WERI-Rb-1 (cell line): ENCODE measurements at regions not wholly inside any gene's neighbourhood (a gene's known extent, or its start where the extent isn't known, plus 50 kb on each side); places are given as distances from the start of the nearest gene placed in this dataset.
"Not testable (repeated sequence)": the region's sequence is repeated elsewhere in the genome, so short reads cannot be mapped to it uniquely, and the experiment has no call there.

Experiments
- DNase-seq: peaks from one replicate; pipeline ENCODE4 v3.0.0-alpha.2; 2020
- H3K27ac ChIP-seq: fragments of 250-450 bp; sonication (Bioruptor Pico); 2 replicates; pipeline ENCODE4 v1.5.1; 2020; ENCODE audit warnings: mild to moderate bottlenecking, moderate library complexity
- H3K27me3 ChIP-seq: fragments of 250-450 bp; sonication (Bioruptor Pico); 2 replicates; pipeline ENCODE4 v1.5.1; 2021; ENCODE audit warnings: mild to moderate bottlenecking, low read depth, moderate library complexity; ENCODE audit not compliant: insufficient read depth, severe bottlenecking
- H3K36me3 ChIP-seq: fragments of 250-450 bp; sonication (Bioruptor Pico); 2 replicates; pipeline ENCODE4 v1.5.1; 2020; ENCODE audit warnings: mild to moderate bottlenecking, moderate library complexity
- H3K4me3 ChIP-seq: 2 replicates; pipeline ENCODE4 v1.5.1; 2011; ENCODE audit warnings: low read depth, mild to moderate bottlenecking, control low read depth, low read length
- H3K9me3 ChIP-seq: fragments of 250-450 bp; sonication (Bioruptor Pico); 2 replicates; pipeline ENCODE4 v1.5.1; 2021; ENCODE audit warnings: mild to moderate bottlenecking, moderate library complexity; ENCODE audit not compliant: severe bottlenecking
- CTCF ChIP-seq: IDR thresholded peaks from 2 replicates; pipeline ENCODE4 v1.5.1; 2011; ENCODE audit warnings: low read depth, mild to moderate bottlenecking, control low read depth, inconsistent platforms, low read length

DNA sequence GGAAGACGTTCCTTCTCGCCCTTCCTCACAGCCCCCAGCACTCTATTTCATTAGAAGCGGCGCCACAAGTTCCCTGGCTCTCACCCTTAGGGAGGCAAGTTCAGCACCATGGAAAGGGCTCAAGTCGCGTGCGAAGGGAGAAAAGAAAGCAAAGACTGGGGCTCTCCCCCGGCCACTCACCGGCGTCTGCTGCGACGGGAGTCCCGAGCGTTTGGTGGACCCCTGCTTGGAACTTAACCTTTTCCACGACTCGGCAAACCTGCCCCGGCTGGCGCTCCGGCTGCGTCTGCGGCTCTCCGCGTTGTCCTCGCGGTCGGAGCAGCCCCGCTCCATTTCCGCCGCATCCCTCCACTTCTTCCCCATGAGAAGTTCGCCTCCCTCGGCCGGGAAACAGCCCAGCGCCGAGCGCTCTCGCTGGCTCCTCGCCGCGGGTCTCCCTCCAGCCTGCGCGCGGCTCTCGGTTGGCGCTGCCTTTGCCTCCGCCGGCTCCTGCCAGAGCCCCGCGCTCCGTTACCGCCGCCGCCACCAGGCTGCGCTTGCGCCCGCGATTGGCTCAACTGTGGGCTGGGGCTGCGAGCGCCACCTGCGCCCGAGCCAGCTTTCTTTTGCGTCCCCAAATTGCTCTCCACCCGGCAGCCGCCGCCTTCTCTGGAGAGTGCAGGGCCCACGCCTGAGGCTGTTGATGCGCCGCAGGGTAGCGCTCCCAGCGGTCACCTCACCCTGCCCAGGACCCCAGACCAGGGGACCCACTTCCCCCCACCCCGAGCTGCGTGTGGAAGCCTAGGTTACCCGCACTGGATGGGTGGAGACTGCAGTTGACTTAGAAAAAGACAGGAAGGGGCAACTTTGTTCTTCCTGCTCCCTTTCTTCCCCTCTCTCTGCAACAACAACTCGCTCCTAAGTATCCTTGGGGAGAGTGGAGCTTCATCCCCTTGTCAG, 321.6 kb downstream of the CEMIP2 start:
- H3K27ac ChIP-seq: peak overlapping the region; percentile 60
- H3K4me3 ChIP-seq: peak overlapping the region; percentile 63
- no peaks in the 10 kb centered on the region for H3K27me3 ChIP-seq
- TF ChIP-seq CTCF: peak; percentile 64
- no peaks in the 10 kb centered on the region for H3K36me3 ChIP-seq
- peak; percentile 86 for DNase-seq
- H3K9me3 ChIP-seq: no peaks in the 10 kb centered on the region

DNA sequence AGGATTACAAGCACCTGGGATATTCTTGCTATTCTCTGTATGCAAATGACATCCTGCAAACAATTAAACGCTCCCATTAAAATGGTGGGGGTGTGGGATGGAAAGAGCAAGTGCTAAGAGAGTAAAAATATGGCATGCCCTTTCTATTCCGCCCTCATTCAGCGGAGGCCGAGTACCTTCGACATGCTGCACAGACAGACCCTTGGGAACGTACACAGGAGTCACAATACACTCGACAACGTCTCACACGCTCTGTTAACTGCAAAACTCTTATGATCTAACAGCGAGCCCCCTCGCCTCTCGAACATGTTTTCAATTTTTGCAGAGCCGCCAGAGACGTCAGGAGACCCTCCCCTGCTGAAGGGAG, 322.2 kb downstream of the CEMIP2 start:
- Histone ChIP-seq H3K27me3 (no peaks in the 10 kb centered on the region), H3K9me3 (no peaks in the 10 kb centered on the region), H3K27ac (peak overlapping the region; percentile 60; the same call in 1 of the 2 replicates), H3K36me3 (no peaks in the 10 kb centered on the region), H3K4me3 (peak overlapping the region; percentile 63)
- TF ChIP-seq CTCF: no peak
- DNase-seq: peak; percentile 19

DNA sequence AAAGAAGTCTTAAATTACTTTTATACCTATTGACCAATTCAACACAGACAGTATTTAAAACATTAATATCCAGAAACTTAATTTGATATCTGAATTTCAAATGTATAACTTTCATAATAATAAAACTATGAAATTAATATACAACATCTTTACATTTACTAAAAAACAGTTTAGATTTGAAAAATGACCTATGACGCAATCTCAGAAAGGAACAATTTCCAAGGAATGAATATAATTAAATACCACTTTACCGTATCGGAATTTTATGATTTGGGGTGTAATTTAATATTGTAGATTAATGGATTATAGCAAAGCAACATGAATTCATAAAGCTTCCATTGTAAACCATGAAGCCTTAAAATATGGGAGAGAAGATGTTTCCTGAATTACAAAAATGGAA, 321.5 kb upstream of the TRPM3 start:
- Histone ChIP-seq H3K9me3 (no peaks in the 10 kb centered on the region), H3K27me3 (no peaks in the 10 kb centered on the region), H3K27ac (no peak overlapping the region), H3K4me3 (no peak overlapping the region), H3K36me3 (no peaks in the 10 kb centered on the region)
- DNase-seq: no peak
- no peak for TF ChIP-seq CTCF

DNA sequence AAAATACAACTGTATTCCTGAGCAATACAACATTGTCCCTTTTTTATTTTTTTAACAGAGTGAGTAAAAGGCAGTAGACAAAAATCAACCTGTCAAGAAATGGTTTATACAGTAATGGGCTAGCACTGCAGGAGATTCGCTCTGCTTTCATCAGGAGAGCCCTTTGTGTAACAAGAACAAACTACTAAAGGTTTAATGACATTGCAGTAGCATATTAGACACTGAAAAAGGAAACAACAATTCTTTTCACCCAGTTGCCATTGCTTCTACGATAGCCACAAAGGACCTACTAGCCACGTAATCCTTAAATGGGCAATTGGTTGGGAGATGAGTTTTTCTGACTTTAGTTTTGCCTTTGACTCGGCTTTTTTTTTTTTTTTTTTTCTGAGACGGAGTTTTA, 319.8 kb upstream of the TRPM3 start:
- no peak for DNase-seq

GRCh38 chr9:71431931-71432330, 310.5 kb upstream of the TRPM3 start:
- no peak for TF ChIP-seq CTCF
- H3K9me3 ChIP-seq: no peaks in the 10 kb centered on the region
- H3K4me3 ChIP-seq: no peak overlapping the region
- H3K27me3 ChIP-seq: no peaks in the 10 kb centered on the region
- H3K27ac ChIP-seq: no peak overlapping the region
- DNase-seq: no peak
- H3K36me3 ChIP-seq: no peaks in the 10 kb centered on the region

More for the DNA sequence above, 319.8 kb upstream of the TRPM3 start:
- H3K27ac ChIP-seq: no peak overlapping the region
- no peak for TF ChIP-seq CTCF
- H3K9me3 ChIP-seq: no peaks in the 10 kb centered on the region
- no peaks in the 10 kb centered on the region for H3K36me3 ChIP-seq
- H3K4me3 ChIP-seq: no peak overlapping the region
- no peaks in the 10 kb centered on the region for H3K27me3 ChIP-seq

DNA sequence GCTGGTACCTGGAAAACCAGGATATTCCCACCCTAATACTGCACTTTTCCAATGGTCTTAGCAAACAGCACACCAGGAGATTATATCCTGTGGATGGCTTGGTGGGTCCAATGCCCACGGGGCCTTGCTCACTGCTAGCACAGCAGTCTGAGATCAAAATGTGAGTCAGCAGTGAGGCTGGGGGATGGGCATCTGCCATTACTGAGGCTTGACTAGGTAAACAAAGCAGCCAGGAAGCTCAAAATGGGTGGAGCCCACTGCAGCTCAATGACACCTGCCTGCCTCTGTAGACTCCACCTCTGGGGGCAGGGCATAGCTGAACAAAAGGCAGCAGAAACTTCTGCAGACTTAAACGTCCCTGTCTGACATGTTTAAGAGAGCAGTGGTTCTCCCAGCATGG, 285.9 kb upstream of the TRPM3 start:
- H3K36me3 ChIP-seq, H3K9me3 ChIP-seq, H3K27me3 ChIP-seq, H3K27ac ChIP-seq, H3K4me3 ChIP-seq, DNase-seq: not testable (repeated sequence)
